HG02623 (cell line): ENCODE measurements at regions not wholly inside any gene's neighbourhood (a gene's known extent, or its start where the extent isn't known, plus 50 kb on each side); places are given as distances from the start of the nearest gene placed in this dataset.
"Not testable (repeated sequence)": the region's sequence is repeated elsewhere in the genome, so short reads cannot be mapped to it uniquely, and the experiment has no call there.

Experiments used
- ATAC-seq: cut with Tn5 transposase; IDR thresholded peaks from one replicate; pipeline ENCODE4 v1.9.1; 2021; ENCODE audit warnings: moderate library complexity; ENCODE audit not compliant: unreplicated experiment

DNA sequence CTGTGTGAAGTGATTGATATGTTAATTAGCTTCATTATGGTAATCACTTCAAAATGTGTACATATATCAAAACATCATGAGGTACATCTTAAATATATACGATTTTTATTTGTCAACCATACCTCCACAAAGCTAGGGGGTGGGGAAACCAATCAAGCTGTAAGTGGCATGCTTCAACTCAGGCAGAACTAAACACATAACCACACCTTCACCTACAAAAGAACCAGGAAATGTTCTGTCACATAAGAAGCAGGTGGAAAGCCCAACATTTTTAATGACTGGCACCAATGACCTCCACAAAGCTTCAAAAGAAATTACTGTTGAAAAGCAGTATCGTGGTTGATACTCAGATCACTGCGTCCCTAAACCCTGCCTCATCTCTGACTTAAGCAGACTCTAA is 867.7 kb upstream of the EEF2KMT start:
- ATAC-seq: no peak

DNA sequence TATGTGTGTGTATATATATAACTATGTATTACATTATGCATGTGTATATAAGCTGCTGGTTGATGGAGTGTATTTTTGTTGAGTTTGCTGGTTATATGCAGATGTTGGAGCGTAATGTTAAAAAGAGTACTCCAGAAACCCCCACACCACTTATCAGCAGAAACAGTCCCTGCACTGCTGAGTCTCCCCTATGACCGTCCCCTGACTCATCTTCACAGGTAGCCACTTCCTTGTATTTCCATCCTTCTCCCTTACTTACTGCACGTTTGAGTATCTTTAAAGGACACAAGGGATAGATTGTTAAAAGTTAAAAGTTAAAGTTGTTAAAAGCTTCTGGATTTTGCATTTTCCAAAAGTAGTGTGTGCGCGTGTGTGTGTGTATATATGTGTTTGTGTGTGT is 853.9 kb upstream of the EEF2KMT start:
- no peak for ATAC-seq

DNA sequence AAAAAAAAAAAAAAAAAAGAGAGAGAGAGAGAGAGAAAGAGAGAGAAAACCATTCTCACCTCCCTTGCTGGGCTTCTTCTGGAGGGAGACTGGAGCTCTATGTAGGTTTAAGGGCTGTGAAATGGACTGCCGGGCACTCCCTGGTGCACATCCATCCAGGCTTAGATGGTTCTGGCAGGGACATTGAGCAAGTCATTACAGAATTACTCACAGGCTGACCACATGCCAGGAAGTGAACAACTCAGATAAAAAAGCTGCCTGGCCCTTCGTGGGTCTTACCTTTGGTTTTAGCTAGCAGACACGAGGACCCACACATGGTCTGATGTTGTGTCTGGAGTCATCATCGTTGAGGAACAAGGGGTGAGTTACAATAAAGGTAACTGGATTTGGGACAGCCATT is 847.4 kb upstream of the EEF2KMT start:
- ATAC-seq: no peak

DNA sequence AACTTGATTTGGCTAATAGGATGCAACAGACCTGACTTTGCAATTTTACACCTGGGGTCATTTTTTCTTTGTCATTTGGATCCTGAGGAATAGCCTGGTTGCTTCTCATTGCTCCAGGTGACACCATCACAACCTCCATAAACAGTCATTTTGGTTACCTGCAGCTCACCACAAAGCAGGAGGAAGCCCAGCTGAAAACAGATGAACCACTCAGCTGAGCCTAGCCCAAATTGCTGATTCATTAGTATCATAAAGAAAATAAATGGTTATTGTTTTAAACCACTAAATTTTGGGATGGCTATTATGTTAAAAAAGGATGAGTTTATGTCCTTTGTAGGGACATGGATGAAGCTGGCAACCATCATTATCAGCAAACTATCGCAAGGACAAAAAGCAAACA is 841.0 kb upstream of the EEF2KMT start:
- ATAC-seq: no peak

DNA sequence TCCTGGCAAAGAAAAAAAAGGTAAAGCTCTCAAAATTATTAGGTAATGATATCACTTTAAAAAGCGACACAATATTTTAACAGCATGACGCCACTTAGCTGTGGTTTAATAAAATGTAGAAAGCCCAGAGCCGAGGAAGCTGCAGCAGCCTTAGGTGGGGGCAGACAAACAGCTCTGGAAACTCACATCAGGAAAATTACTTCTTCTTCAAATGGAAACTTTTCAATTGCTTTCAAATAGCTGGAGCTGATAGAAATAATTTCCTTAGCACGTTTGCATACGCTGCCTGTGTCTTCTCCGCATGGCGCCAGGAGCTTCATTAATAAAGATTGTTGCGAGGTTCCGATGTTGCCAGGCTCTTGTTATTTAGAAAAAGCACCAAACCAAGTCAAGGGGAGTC is 835.3 kb upstream of the EEF2KMT start:
- ATAC-seq: no peak

DNA sequence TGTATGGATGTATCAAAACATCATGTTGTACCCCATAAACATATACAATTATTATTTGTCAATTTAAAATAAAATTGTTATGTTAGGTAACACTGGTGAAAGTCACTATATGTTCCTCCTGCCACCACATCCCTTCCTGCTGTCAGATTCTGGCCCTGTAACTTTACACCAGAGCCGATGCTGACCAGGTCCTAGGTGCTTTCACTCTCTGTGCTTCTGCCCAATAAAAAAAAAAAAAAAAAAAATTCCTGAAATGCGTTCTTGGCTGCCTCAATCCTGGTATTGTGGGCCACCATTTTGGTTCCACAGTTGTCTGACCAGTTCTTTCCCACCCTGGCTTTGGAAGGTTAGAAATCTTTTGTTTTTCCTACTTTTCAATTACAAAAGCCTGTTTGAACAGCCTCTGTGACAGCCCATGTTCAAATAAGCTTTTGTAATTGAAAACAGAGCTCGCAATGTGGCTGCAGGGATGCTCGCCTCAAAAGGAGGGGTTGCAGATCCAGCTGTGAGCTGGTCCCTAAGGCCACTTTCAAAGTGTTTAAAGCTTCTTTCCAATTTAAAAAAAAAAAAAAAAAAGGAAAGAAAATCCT is 831.0 kb upstream of the EEF2KMT start:
- ATAC-seq: no peak

DNA sequence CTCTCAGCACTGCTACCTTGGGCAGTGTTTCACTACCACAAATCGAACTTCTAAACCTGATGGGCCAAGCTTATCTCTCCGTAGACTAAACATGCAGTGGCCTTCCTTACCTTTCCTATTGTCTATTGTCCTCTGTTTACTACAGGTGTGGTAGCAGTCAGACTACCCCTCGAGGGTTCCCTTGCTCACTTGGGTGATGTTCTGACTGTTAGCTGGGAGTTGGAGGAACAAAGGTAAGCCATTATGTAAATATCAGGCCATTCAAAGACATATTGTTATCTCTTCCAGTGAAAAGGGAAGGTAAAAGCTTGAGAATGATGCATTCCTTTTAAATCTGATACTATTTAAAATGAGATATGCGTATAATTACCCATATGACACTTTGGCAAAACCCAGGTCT is 828.3 kb upstream of the EEF2KMT start:
- no peak for ATAC-seq

DNA sequence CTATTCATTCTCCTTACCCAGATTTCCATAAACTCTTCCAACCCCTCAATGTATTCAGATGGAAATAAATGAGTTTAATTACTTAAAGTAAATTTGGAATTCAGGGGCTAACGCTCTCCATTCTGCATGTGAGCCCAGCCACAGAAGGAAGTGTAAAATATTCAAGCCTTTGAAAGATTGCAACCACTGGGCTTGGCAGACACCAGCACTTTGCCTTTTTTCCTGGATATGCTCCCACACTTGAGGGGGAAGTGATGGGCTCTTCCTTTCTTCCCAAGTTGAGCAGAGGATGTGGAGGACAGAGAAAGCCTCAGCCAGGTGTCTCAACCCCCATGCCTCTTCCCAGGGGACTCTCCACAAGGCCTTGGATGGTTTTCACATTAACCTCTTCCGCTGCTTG is 825.1 kb upstream of the EEF2KMT start:
- no peak for ATAC-seq

DNA sequence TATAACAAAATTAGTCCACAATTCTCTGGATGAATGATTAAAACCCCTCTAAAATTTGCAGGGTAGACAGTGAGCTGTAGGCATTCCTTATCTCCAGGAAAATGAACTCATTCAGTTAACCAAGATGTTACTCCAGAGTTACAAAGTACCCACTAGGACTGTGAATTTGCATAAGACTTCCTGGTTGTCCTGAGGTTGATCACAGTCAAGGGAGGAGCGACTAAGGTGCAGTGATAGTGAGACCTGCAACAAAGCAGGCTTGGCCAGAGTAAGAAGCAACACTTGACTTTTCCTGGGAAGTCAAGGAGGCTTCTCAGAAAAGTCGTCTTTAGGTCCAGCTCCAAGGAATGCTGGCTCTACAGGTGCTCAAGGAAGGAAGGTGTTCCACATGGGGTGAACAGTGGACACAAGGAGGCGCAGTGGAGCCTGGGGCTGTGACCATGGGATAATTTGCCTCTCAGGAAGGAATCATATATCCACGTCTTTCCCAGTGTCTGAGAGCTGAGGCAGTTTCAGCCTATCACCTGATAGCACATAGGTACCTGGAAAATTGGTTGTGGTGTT is 821.1 kb upstream of the EEF2KMT start:
- no peak for ATAC-seq

DNA sequence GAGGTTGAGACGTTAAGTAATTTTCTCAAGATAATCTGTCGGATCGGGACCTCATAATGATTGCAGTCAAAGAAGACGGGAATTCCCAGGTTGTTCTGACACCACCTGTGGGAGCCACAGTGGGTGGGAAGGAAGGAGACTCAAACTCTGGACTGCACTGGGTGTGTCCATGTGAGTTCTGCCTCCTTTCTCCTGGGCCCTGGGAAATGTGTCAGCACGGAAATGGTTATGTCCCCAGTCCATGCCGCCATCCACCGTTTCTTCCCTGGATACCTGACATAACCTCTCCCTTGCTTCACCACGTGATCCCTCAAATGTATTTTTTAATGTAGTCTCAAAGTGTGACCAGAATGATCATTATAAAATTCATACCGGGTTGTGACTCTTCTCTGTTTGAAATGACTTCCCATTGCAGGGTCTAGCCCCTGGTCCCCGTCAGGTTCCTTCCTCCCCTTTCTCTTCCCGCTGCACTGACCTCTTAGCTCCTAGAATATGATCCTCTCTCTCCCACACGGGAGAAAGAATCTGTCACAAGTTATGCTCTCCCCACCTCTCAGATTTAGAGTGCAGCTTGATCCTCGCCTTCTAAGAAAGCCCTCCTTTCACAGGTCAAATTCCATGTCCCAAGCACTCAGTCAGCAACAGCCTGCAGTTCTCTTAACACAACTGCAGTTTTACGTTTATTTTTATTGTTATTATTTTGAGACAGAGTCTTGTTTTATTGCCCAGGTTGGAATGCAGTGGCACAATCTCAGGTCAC is 820.0 kb upstream of the EEF2KMT start:
- ATAC-seq: no peak

DNA sequence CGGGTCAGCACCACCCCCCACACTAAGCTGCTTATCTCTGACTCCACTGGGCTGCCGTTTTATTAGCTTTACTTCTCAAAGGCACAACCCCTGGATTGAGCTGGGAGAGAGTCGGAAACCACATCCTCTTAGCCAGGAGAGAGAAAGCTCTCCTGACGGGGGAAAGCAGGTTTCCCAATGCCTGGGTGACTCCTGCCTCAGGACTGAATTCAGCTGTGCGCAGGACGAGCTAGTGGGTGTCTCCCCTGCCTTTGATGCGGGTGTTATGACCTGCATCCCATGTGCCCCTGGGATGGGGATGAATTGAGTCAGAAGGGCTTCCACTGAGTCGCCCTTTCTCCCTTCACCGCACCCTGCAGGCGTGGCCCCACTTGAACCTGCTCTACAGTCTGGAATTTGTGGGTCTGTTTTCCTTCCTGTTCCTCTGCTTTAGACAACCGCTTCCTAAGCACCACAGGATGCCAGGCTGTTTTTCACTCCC is 819.2 kb upstream of the EEF2KMT start:
- no peak for ATAC-seq

DNA sequence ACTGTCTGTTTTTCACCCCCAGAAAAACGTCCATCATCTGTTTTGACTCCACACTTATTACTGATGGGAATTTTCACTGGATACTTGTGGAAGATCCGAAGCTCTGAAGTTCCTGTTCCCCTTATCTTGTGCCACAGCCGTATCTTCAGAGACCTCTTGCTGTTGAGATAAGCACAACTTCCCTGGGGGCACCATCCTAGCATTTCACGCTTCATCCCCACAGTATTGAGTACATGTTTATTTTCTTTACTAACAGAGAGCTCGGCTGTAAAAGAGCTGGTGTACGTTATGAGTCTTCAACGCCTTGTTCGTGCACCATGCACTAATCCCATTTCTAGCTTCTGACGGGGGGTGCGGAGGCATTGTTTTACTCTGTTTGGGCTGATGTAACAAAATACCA is 813.6 kb upstream of the EEF2KMT start:
- ATAC-seq: no peak

DNA sequence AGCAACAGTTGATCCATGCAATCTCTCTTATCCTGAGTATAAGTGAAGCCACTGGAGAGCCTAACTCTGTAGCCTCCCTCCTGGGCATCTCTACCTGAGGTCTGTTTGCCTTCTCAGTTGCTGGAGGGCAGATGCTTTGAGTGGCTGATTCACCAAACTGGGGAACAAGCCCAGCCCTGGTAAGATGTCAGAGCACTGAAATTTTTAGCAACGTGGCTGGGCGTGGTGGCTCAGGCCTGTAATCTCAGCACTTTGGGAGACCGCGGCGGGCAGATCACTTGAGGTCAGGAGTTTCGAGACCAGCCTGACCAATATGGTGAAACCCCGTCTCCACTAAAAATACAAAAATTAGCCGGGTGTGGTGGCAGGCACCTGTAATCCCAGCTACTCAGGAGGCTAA is 812.0 kb upstream of the EEF2KMT start:
- not testable (repeated sequence) for ATAC-seq

DNA sequence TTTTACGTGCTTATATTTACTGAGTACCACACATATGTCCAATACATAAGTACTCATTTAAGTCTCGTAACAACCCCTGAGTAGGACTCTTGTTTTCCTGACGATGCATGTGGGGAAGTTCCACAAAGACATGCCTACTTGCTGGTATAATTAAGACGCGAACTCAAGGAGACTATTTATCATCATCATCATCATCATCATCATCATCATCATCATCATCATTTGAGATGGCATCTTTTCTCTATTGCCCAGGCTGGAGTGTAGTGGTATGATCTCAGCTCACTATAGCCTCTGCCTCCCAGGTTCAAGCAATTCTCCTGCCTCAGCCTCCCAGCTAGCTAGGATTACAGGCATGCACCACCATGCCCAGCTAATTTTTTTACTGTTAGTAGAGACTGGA is 809.9 kb upstream of the EEF2KMT start:
- ATAC-seq: no peak

DNA sequence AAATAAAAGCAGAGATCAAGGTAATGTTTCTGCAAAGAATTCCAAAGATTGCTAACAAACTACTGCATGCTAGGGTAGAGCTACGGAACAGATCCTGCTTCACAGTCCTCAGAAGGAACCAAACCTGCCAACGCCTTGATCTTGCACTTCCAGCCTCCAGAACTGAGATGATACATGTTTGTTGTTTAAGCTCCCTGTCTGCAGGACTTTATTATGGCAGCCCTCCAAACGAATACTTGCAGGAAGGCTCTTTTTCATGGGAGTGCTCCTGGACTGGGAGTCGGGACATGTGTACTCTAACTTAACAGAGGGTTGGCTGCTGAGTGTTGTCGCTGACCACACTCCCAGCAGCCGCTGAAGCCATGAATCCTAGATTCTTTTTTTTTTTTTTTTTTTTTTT is 808.8 kb upstream of the EEF2KMT start:
- no peak for ATAC-seq

DNA sequence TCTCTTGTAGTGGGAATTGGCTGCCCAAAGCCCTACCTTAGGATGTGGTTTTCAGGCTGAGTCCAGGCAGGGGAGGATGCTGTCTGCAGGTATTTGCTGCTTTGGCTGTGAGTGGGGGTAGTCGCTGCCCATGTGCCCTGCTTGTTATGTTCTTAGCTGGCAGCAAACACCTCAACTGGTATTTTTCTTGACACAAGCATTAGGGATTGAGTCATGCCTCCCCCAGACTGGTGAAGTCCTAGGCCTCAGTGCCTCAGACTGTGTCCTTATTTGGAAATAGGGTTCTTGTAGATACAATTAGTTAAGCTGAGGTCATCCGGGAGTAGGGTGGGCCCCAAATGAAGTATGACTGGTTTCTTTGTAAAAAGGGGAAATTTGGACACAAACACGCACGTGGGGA is 808.3 kb upstream of the EEF2KMT start:
- no peak for ATAC-seq

DNA sequence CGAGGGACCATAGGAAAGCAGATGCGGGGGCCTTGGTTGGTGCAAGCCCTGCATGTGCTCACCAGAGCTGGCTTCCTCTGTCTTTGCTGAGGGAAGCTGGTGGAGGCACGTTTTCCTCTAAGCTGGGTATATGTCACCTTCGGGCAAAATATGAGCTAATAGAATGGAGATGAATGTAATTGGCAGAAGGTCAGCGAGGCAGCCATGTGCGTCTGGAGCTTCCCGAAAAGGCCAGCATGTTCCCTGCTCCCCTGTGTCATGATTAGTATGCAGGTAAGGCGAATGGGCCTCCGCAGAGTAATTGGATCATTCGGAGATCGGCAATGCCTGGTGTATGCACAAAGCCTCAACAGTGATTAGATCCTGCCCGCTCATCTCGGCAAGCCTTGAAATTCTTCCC is 806.2 kb upstream of the EEF2KMT start:
- ATAC-seq: no peak

DNA sequence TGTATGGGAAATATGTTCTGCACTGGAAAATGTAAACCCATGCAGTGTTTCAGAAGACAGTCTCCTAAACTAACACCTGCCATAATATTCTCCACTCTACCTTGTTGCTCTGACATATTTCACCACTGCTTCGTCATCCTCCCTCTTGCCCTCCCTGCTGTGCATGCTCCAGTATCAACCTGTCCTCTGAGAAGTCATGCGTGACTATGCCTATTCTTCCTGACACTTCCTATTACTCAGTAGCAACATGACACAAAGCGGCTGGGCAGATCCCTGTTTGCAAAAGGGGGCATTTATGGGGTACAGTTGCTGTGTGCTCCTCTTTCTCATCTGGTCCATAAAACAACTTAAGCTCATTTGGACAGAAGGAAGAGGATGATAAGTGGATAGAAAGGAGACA is 805.6 kb upstream of the EEF2KMT start:
- ATAC-seq: no peak

DNA sequence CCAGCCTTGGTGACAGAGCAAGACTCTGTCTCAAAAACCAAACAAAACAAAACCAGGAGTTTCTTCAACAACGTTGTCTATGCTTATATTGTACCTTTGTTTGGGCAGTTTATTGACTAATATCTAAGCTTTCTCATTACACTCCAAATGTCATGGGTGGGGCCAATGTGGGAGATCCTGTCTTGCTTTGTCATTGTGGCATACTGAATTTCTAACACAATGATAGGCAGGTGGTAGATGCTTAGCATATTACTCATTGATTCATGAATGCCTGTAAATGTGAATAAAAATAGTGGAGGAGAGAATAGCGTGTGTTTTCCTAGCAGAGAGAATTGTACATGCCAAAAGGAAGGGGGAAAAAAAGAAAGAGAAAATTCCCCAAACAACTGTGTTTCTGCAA is 802.5 kb upstream of the EEF2KMT start:
- no peak for ATAC-seq

DNA sequence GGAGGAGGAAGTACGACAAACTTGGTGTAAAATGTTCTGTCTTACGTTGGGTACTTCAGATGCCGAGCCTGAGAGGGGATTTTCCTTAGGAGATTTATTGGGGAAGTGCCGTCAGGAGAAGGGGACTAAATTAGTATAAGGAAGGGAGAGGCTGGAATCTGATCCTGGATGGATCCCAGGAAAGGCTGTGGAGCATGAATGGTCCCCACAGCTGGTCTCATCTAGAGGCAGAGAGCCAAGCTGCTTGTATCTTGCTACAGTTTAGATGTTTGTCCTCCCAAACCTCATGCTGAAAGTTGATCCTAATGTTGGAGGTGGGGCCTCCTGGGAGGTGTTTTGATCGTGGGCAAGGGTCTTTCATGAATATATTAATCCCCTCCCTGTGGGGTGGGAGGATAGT is 798.4 kb upstream of the EEF2KMT start:
- no peak for ATAC-seq

DNA sequence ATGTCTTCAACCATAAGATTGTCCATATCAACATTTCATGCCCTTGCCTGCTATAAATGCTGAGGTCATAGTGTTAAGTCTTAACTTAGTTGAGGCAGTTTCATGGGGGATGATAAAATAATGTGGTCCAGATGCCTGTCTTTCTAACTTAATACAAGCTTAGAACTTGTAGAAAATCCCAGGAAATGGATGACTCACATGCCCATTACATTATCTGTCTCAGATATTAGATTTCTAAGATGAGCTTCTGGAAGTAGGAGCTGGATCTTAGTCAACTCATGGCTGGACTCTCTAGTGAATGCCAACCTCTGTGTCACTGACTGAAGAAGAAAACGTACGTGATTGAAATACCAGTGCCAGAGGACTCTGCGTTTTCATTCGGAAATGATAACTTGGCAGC is 797.5 kb upstream of the EEF2KMT start:
- no peak for ATAC-seq

DNA sequence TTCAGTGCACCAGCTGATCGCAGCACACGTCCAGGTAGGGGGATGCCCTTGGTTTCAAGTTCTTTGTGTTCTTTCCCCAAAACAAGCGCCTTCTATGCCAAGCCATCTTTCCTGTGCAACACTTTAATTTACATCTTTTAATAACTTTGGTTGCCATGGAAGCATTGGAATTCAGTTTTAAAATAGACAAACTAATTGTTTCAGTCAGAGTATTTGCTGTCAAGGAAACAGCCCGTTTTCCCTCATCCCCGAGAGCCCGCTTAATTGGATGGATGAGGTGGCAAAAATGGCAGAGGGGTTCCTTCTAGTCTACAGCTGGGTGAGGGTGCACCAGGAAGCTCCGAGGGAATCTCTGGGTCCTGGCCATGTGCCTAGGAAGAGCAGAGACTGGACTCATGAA is 793.7 kb upstream of the EEF2KMT start:
- no peak for ATAC-seq

DNA sequence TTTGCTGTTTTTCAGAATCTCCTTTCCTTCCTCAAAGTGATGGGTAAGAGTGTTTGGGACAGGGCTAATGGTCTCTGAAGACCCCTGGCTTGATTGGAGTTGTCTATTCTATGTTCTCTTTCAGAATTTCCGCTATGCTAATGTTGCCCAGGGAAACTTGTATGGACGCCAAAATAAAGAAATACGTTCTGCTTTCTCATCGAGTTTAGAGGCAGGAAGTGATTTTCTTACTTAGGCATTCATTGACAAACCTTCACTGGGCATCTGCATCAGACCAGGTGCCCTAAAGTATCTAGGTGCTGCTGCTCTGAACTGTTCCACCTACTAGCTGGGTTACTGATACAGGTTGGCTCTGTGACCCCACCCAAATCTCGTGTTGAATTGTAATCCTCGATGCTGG is 787.9 kb upstream of the EEF2KMT start:
- ATAC-seq: no peak
